KMS-11 (cell line): ENCODE measurements at regions not wholly inside any gene's neighbourhood (a gene's known extent, or its start where the extent isn't known, plus 50 kb on each side); places are given as distances from the start of the nearest gene placed in this dataset.
A peak's percentile ranks its signal among the peaks of the same experiment; 100 is the strongest.

Experiments
- H2AFZ ChIP-seq: fragments of 200-600 bp; sonication (generic); 2 replicates; pipeline ENCODE4 v1.6.1; 2016; ENCODE audit warnings: antibody characterized with exemption, mixed run types, low read depth
- H3K27ac ChIP-seq: fragments of 200-600 bp; sonication (generic); 2 replicates; pipeline ENCODE4 v1.6.1; 2016; ENCODE audit warnings: mild to moderate bottlenecking, mixed run types
- H3K27me3 ChIP-seq: fragments of 200-600 bp; sonication (generic); 2 replicates; pipeline ENCODE4 v1.6.1; 2017; ENCODE audit warnings: mild to moderate bottlenecking, low read depth, mixed run types, moderate library complexity; ENCODE audit not compliant: insufficient read depth
- H3K36me3 ChIP-seq: fragments of 200-600 bp; sonication (generic); 2 replicates; pipeline ENCODE4 v1.6.1; 2017; ENCODE audit warnings: mild to moderate bottlenecking, mixed run types; ENCODE audit not compliant: insufficient read depth
- H3K4me1 ChIP-seq: fragments of 200-600 bp; sonication (generic); 2 replicates; pipeline ENCODE4 v1.6.1; 2016; ENCODE audit warnings: mild to moderate bottlenecking, low read depth, mixed run types; ENCODE audit not compliant: poor library complexity, severe bottlenecking
- H3K4me2 ChIP-seq: fragments of 200-600 bp; sonication (generic); 2 replicates; pipeline ENCODE4 v1.7.0; 2016; ENCODE audit warnings: mild to moderate bottlenecking, mixed run types
- H3K4me3 ChIP-seq: fragments of 200-600 bp; sonication (generic); IDR thresholded peaks from 2 replicates; pipeline ENCODE4 v1.6.1; 2017; ENCODE audit warnings: low read depth, low read length, mixed read lengths; ENCODE audit not compliant: insufficient read depth
- H3K79me2 ChIP-seq: fragments of 200-600 bp; sonication (generic); 2 replicates; pipeline ENCODE4 v1.6.1; 2016; ENCODE audit warnings: low read depth, mixed run types; ENCODE audit not compliant: insufficient read depth
- H3K9ac ChIP-seq: fragments of 200-600 bp; sonication (generic); 2 replicates; pipeline ENCODE4 v1.6.1; 2016; ENCODE audit warnings: mild to moderate bottlenecking, mixed run types
- H4K20me1 ChIP-seq: fragments of 200-600 bp; sonication (generic); 2 replicates; pipeline ENCODE4 v1.6.1; 2016; ENCODE audit warnings: mild to moderate bottlenecking, mixed run types; ENCODE audit not compliant: insufficient read depth
- TF ChIP-seq, protein P1 (sequence below): fragments of 200-600 bp; sonication (generic); conservative IDR thresholded peaks from 2 replicates; pipeline ENCODE4 v1.6.1; 2017; ENCODE audit warnings: low read depth, mild to moderate bottlenecking, antibody characterized with exemption, low read length, moderate library complexity, mixed read lengths

DNA sequence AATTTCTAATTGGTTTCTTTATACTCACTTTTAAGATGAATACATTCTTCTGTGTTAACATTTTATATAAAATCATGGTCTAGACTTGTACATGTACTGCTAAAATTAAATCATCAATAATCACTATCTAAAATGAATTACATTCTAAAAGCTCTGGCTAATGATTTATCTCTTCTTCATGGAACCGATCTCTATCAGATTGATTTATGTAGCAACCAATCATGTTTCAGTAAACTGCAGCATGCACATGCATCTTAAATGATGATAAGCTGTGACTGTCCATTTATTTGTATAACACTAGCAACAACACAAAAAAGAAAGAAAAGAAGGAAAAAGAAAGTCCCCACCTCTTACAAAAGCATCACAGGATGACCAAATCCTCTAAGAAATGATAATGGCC, 669.2 kb downstream of the NR2F1-AS1 start:
- H3K4me2 ChIP-seq = no peak overlapping the region
- H3K4me3 ChIP-seq = no peak overlapping the region
- H2AFZ ChIP-seq = no peak overlapping the region
- no peaks in the 10 kb centered on the region for H3K36me3 ChIP-seq
- no peaks in the 10 kb centered on the region for H3K27me3 ChIP-seq
- H3K79me2 ChIP-seq = no peaks in the 10 kb centered on the region
- TF ChIP-seq, protein P1, sequence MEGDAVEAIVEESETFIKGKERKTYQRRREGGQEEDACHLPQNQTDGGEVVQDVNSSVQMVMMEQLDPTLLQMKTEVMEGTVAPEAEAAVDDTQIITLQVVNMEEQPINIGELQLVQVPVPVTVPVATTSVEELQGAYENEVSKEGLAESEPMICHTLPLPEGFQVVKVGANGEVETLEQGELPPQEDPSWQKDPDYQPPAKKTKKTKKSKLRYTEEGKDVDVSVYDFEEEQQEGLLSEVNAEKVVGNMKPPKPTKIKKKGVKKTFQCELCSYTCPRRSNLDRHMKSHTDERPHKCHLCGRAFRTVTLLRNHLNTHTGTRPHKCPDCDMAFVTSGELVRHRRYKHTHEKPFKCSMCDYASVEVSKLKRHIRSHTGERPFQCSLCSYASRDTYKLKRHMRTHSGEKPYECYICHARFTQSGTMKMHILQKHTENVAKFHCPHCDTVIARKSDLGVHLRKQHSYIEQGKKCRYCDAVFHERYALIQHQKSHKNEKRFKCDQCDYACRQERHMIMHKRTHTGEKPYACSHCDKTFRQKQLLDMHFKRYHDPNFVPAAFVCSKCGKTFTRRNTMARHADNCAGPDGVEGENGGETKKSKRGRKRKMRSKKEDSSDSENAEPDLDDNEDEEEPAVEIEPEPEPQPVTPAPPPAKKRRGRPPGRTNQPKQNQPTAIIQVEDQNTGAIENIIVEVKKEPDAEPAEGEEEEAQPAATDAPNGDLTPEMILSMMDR = no peak
- no peaks in the 10 kb centered on the region for H4K20me1 ChIP-seq
- no peak overlapping the region for H3K9ac ChIP-seq
- H3K4me1 ChIP-seq = peaks cover 36% of the 10 kb centered on the region
- no peak overlapping the region for H3K27ac ChIP-seq

DNA sequence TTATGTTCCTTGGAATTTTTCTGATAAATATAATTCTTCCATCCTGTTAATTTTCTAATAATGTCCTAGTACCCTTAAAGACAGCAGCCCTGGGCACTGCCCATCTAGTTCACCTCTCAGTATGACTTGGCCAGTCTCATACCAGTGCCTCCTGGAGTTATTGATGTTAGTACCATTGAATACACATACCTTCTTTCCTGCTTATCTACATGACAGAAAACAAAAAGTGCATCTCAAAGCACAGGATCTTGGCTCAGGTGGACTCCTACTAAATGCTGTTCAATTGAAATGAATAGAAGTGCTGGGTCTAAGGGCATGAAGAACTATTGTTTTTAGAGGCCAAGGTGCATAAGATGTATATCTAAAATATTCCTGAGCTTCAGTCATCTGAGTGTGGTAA, 669.7 kb downstream of the NR2F1-AS1 start:
- Histone ChIP-seq H3K27ac (no peak overlapping the region), H4K20me1 (no peaks in the 10 kb centered on the region), H3K4me3 (no peak overlapping the region)

DNA sequence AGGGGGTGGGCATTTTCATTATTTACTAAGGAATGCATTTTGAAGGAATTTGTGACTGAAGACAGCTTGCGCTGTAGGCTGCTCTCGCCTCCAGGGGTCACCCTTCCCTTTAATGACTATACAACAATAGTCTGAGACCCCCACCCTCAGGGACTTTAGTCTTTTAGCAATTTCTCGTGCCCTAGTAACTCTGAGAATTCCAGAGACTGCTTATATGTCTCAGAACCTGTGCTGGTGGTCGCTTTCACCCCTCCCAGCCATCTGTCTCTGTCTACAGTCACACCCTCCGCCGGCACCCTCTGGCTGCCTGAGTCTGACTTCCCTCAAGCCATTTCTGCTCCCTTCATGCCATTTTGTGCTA, 671.4 kb downstream of the NR2F1-AS1 start:
- H3K4me1 ChIP-seq = peaks cover 45% of the 10 kb centered on the region
- TF ChIP-seq, protein P1 = peak; percentile 61
- peak overlapping the region; percentile 79; the same call in 1 of the 2 replicates for H3K27ac ChIP-seq
- H3K9ac ChIP-seq = no peak overlapping the region
- H3K27me3 ChIP-seq = no peaks in the 10 kb centered on the region
- H3K4me3 ChIP-seq = no peak overlapping the region
- peak overlapping the region; percentile 95 for H3K4me2 ChIP-seq
- no peaks in the 10 kb centered on the region for H3K36me3 ChIP-seq
- no peaks in the 10 kb centered on the region for H3K79me2 ChIP-seq
- no peak overlapping the region for H2AFZ ChIP-seq
- H4K20me1 ChIP-seq = no peaks in the 10 kb centered on the region

More for the DNA sequence above, 669.7 kb downstream of the NR2F1-AS1 start:
- Histone ChIP-seq H3K27me3 (no peaks in the 10 kb centered on the region), H3K79me2 (no peaks in the 10 kb centered on the region), H3K4me1 (peaks cover 42% of the 10 kb centered on the region), H3K9ac (no peak overlapping the region), H3K36me3 (no peaks in the 10 kb centered on the region), H3K4me2 (no peak overlapping the region), H2AFZ (no peak overlapping the region)
- TF ChIP-seq, protein P1 = no peak

DNA sequence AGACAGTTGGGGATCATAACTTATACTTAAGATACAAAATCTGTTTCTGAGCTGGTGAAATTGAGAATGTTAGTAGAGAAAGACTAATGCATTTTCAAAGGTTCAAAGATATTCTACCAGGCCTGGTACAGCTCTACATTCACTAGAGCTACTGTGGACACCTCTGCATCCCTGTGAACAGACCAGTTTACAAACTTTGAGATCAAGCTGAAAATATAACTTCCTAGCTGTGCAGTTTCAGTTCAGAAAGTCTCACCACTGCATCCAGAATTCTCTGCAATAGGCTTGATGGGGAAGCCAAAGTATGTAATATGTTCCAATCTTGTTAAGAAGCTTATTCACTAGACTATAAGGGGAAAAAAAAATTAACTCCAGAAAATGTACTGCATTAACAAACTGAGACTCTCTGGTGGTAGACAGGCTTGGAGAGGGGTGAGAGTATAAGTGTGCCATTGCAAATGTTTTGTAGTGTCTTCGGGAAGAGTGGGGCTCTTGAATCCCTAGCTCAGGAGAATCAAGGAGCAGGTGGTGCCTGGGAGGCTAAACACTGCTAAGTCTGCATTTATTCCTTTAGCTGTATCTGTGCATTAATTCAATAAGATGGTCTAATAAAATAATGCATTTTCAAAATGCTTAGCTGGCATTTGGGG, 671.9 kb downstream of the NR2F1-AS1 start:
- TF ChIP-seq, protein P1 = no peak
- peak overlapping the region; percentile 12; the same call in 1 of the 2 replicates for H3K9ac ChIP-seq
- H3K4me3 ChIP-seq = no peak overlapping the region
- no peaks in the 10 kb centered on the region for H3K36me3 ChIP-seq
- peaks cover 45% of the 10 kb centered on the region for H3K4me1 ChIP-seq
- peak overlapping the region; percentile 95 for H3K4me2 ChIP-seq
- no peaks in the 10 kb centered on the region for H3K27me3 ChIP-seq
- no peaks in the 10 kb centered on the region for H3K79me2 ChIP-seq
- peak overlapping the region; percentile 79 for H3K27ac ChIP-seq
- H2AFZ ChIP-seq = peak overlapping the region; percentile 15; the same call in 1 of the 2 replicates
- no peaks in the 10 kb centered on the region for H4K20me1 ChIP-seq
